Transverse colon (tissue), 3 donors: ENCODE measurements at regions not wholly inside any gene's neighbourhood (a gene's known extent, or its start where the extent isn't known, plus 50 kb on each side); places are given as distances from the start of the nearest gene placed in this dataset.

Experiments
- CTCF ChIP-seq, 5 experiments: fragments of 200-600 bp in 3 of 5; fragments of 450-650 bp in 2 of 5; sonication (generic) in 3 of 5; IDR thresholded peaks; 1 replicate in 2 of 5; 2 replicates in 3 of 5; pipeline ENCODE4 v1.5.1; 2016 to 2017; ENCODE audit warnings: antibody characterized with exemption in 5 of 5, inconsistent platforms in 3 of 5, mild to moderate bottlenecking in 2 of 5, moderate library complexity in 1 of 5
- EP300 ChIP-seq: sonication (generic); formaldehyde crosslinking; IDR thresholded peaks from one replicate; pipeline ENCODE4 v1.6.1; 2017; ENCODE audit warnings: antibody characterized with exemption, low read depth
- POLR2A ChIP-seq: fragments of 450-650 bp; IDR thresholded peaks from one replicate; pipeline ENCODE4 v1.6.1; 2016; ENCODE audit warnings: antibody characterized with exemption, mild to moderate bottlenecking, moderate library complexity

- no peak for TF ChIP-seq CTCF (IDR thresholded peaks at IDR 0.05)
- TF ChIP-seq POLR2A, result no peak
- no peak for TF ChIP-seq EP300
Measured at GRCh38 chr15:62250978-62251377, 85.9 kb upstream of the C2CD4B start.
